Calu3 (cell line): ENCODE measurements at regions not wholly inside any gene's neighbourhood (a gene's known extent, or its start where the extent isn't known, plus 50 kb on each side); places are given as distances from the start of the nearest gene placed in this dataset.
"Not testable (repeated sequence)": the region's sequence is repeated elsewhere in the genome, so short reads cannot be mapped to it uniquely, and the experiment has no call there.

Experiments used
- BruUV-seq: library from RNA; stranded (reverse); fragments of 400-500 nt; replicated peaks from 2 replicates; lab custom pipeline; 2021; lab: Mats Ljungman, UMichigan
- CTCF ChIA-PET: fragments of 300-600 bp; sonication (Branson Sonifier 250); formaldehyde crosslinking; loops from one replicate; lab custom pipeline; 2022; ENCODE audit warnings: antibody characterized with exemption; lab: Charles Lee
- DNase-seq: peaks from one replicate; pipeline ENCODE4 v3.0.0; 2022
- H3K27ac Mint-ChIP-seq: one replicate; pipeline ENCODE4 v1.8.0; 2022; ENCODE audit warnings: mixed read lengths; ENCODE audit not compliant: unreplicated experiment
- H3K27me3 Mint-ChIP-seq: one replicate; pipeline ENCODE4 v1.8.0; 2022; ENCODE audit warnings: mixed read lengths; ENCODE audit not compliant: unreplicated experiment
- H3K36me3 Mint-ChIP-seq: one replicate; pipeline ENCODE4 v1.8.0; 2022; ENCODE audit warnings: mild to moderate bottlenecking, moderate library complexity, mixed read lengths; ENCODE audit not compliant: insufficient read depth, unreplicated experiment
- H3K4me1 Mint-ChIP-seq: one replicate; pipeline ENCODE4 v1.8.0; 2022; ENCODE audit warnings: mild to moderate bottlenecking, low read depth, mixed read lengths; ENCODE audit not compliant: unreplicated experiment
- H3K4me3 Mint-ChIP-seq: one replicate; pipeline ENCODE4 v1.8.0; 2022; ENCODE audit warnings: mild to moderate bottlenecking, low read depth, moderate library complexity, mixed read lengths; ENCODE audit not compliant: unreplicated experiment
- H3K9me3 Mint-ChIP-seq: one replicate; pipeline ENCODE4 v1.8.0; 2022; ENCODE audit warnings: low read depth, mixed read lengths; ENCODE audit not compliant: unreplicated experiment
- intact Hi-C: fragments of 100-400 bp; cut with micrococcal nuclease; formaldehyde crosslinking; loops from one replicate; pipeline ENCODE4 v1.10.0; 2022; ENCODE audit not compliant: unreplicated experiment
- TF ChIP-seq, protein P1 (sequence below): fragments of 200-600 bp; IDR thresholded peaks from one replicate; pipeline ENCODE4 v1.8.0; 2022; ENCODE audit warnings: antibody characterized with exemption; ENCODE audit not compliant: unreplicated experiment

DNA sequence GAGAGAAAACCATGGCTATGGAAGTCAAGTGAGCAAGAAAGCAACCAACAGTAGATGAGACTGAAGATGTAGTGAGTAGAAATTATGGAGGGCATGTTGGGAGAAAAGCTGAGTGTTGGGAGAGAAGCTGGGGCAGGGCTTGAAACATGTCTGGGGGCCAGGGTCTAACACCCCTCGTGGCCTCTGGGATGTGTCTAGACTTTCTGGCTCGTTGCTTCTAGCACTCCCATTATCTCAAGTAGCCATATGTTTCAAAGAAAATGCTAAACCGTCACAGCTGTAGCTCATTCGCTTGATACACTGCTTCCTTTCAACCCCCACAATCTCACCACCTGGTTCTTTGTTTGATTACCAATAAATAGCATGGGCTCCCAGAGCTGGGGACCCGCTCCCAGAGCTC lies 83.8 kb upstream of the BCHE start:
- Mint-ChIP-seq H3K4me3 (no peak overlapping the region), H3K27ac (no peak overlapping the region), H3K27me3 (no peaks in the 10 kb centered on the region), H3K4me1 (no peaks in the 10 kb centered on the region), H3K9me3 (peaks cover 6% of the 10 kb centered on the region), H3K36me3 (no peaks in the 10 kb centered on the region)
- DNase-seq = no peak
- intact Hi-C loops = no loop called here
- BruUV-seq = no TSS peak
- CTCF ChIA-PET = no interaction called here
- TF ChIP-seq, protein P1, sequence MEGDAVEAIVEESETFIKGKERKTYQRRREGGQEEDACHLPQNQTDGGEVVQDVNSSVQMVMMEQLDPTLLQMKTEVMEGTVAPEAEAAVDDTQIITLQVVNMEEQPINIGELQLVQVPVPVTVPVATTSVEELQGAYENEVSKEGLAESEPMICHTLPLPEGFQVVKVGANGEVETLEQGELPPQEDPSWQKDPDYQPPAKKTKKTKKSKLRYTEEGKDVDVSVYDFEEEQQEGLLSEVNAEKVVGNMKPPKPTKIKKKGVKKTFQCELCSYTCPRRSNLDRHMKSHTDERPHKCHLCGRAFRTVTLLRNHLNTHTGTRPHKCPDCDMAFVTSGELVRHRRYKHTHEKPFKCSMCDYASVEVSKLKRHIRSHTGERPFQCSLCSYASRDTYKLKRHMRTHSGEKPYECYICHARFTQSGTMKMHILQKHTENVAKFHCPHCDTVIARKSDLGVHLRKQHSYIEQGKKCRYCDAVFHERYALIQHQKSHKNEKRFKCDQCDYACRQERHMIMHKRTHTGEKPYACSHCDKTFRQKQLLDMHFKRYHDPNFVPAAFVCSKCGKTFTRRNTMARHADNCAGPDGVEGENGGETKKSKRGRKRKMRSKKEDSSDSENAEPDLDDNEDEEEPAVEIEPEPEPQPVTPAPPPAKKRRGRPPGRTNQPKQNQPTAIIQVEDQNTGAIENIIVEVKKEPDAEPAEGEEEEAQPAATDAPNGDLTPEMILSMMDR = no peak

- Mint-ChIP-seq H3K9me3 (peaks cover 6% of the 10 kb centered on the region), H3K27me3 (no peaks in the 10 kb centered on the region), H3K27ac (no peak overlapping the region), H3K4me1 (no peaks in the 10 kb centered on the region), H3K36me3 (no peaks in the 10 kb centered on the region), H3K4me3 (no peak overlapping the region)
- DNase-seq = no peak
- no TSS peak for BruUV-seq
- intact Hi-C loops = no loop called here
- TF ChIP-seq, protein P1 = no peak
- CTCF ChIA-PET = no interaction called here
These were observed 82.1 kb upstream of the BCHE start for GRCh38 chr3:165919284-165919683.

DNA sequence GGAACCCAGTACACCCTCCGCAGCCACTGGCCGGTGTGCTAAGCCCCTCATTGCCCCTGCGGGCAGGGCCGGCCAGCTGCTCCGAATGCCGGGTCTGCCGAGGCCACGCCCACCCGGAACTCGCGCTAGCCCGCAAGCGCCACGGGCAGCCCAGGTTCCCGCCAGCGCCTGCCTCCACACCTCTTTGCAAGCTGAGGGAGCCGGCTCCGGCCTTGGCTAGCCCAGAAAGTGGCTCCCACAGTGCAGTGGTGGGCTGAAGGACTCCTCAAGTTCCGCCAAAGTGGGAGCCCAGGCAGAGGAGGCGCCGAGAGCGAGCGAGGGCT lies 81.4 kb upstream of the BCHE start:
- Mint-ChIP-seq H3K36me3 (no peaks in the 10 kb centered on the region), H3K4me1 (no peaks in the 10 kb centered on the region), H3K27ac (no peak overlapping the region), H3K4me3 (no peak overlapping the region), H3K9me3 (peaks cover 5% of the 10 kb centered on the region), H3K27me3 (no peaks in the 10 kb centered on the region)
- TF ChIP-seq, protein P1 = no peak
- intact Hi-C loops = no loop called here
- BruUV-seq = no TSS peak
- CTCF ChIA-PET = no interaction called here
- no peak for DNase-seq

GRCh38 chr3:165917938-165918656 lies 80.9 kb upstream of the BCHE start:
- H3K4me3 Mint-ChIP-seq, intact Hi-C loops, H3K4me1 Mint-ChIP-seq, CTCF ChIA-PET, H3K27ac Mint-ChIP-seq, H3K36me3 Mint-ChIP-seq, BruUV-seq, DNase-seq, H3K27me3 Mint-ChIP-seq, H3K9me3 Mint-ChIP-seq: not testable (repeated sequence)

DNA sequence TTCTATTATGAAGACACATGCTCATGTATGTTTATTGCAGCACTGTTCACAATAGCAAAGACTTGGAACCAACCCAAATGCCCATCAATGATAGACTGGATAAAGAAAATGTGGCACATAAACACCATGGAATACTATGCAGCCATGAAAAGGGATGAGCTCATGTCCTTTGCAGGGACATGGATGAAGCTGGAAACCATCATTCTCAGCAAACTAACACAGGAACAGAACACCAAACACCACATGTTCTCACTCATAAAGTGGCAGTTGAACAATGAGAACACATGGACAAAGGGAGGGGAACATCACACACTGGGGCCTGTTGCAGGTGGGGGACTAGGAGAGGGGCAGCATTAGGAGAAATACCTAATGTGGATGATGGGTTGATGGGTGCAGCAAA lies 77.9 kb upstream of the BCHE start:
- H3K27ac Mint-ChIP-seq, intact Hi-C loops, H3K4me3 Mint-ChIP-seq, BruUV-seq, DNase-seq, H3K9me3 Mint-ChIP-seq, CTCF ChIA-PET, H3K27me3 Mint-ChIP-seq, H3K36me3 Mint-ChIP-seq, H3K4me1 Mint-ChIP-seq: not testable (repeated sequence)
